K562 (cell line): ENCODE measurements at regions not wholly inside any gene's neighbourhood (a gene's known extent, or its start where the extent isn't known, plus 50 kb on each side); places are given as distances from the start of the nearest gene placed in this dataset.

ENCODE experiments used
- ATAC-seq: fragments of 200-7000 bp; cut with Tn5 transposase; 3 replicates; pipeline ENCODE4 v1.9.1; 2020; ENCODE audit warnings: moderate library complexity
- BruUV-seq: library from RNA; stranded (reverse); fragments of 400-500 nt; replicated peaks from 2 replicates; lab custom pipeline; 2021; lab: Mats Ljungman, UMichigan
- CTCF ChIA-PET: fragments of 300-600 bp; formaldehyde crosslinking; extraction: SDS; loops from one replicate; lab custom pipeline; 2021; ENCODE audit warnings: low intra/inter-chr PET ratio; lab: Yijun Ruan, JAX
- POLR2A ChIA-PET: fragments of 300-600, 350-650 bp; sonication (Branson Sonifier 250); formaldehyde crosslinking; extraction: SDS; loops from one replicate; lab custom pipeline; 2021; ENCODE audit warnings: antibody characterized with exemption, inconsistent platforms; lab: Yijun Ruan, JAX
- DNase-seq, 4 experiments: peaks; one replicate each; pipeline versions ENCODE4 v3.0.0 to v3.0.0-alpha.2; 2011 to 2018; ENCODE audit warnings: low spot score in 3 of 4, mixed read lengths in 3 of 4; ENCODE audit errors: extremely low read depth in 1 of 4
- FAIRE-seq: peaks from 2 replicates; lab custom pipeline; 2011; peaks lifted over from hg19 to GRCh38; lab: Jason Lieb, UNC
- H2AFZ ChIP-seq: 2 replicates; pipeline ENCODE4 v1.6.0; 2011; ENCODE audit warnings: low read depth, low read length, control low read depth, inconsistent platforms
- H3K27ac ChIP-seq: fragments of 200-600 bp; 3 replicates; pipeline ENCODE4 v1.8.0; 2011; ENCODE audit warnings: low read depth, mild to moderate bottlenecking, control low read depth, inconsistent platforms, low read length, moderate library complexity, mixed read lengths; ENCODE audit errors: extremely low read depth
- H3K27me3 ChIP-seq, 2 experiments: fragments of 300-600 bp in 1 of 2; 2 replicates in 1 of 2; 3 replicates in 1 of 2; pipeline versions ENCODE4 v1.6.0 to v1.8.0; 2011; ENCODE audit warnings: inconsistent platforms in 2 of 2, low read length in 2 of 2, mild to moderate bottlenecking in 1 of 2, mixed read lengths in 1 of 2, moderate library complexity in 1 of 2; ENCODE audit not compliant: control insufficient read depth in 2 of 2, insufficient read depth in 2 of 2
- H3K36me3 ChIP-seq: fragments of 300-600 bp; 3 replicates; pipeline ENCODE4 v1.8.0; 2011; ENCODE audit warnings: mild to moderate bottlenecking, low read length, inconsistent platforms; ENCODE audit not compliant: control insufficient read depth, insufficient read depth
- H3K4me1 ChIP-seq, 2 experiments: fragments of 200-600 bp in 1 of 2; replicated peaks in 1 of 2; 2 replicates in 1 of 2; 3 replicates in 1 of 2; pipeline versions ENCODE4 v1.5.1 to v1.8.0; 2011; ENCODE audit warnings: inconsistent platforms in 2 of 2, low read length in 2 of 2, mild to moderate bottlenecking in 1 of 2, mixed read lengths in 1 of 2, moderate library complexity in 1 of 2; ENCODE audit not compliant: control insufficient read depth in 2 of 2, insufficient read depth in 2 of 2
- H3K4me2 ChIP-seq: 2 replicates; pipeline ENCODE4 v1.6.1; 2011; ENCODE audit warnings: low read length, control low read depth, inconsistent platforms, mixed read lengths; ENCODE audit not compliant: insufficient read depth
- H3K4me3 ChIP-seq: fragments of 200-600 bp; sonication (generic), shearing (Covaris generic); 2 replicates; pipeline ENCODE4 v1.5.1; 2016; ENCODE audit warnings: control low read depth, inconsistent platforms
- H3K79me2 ChIP-seq: fragments of 200-600 bp; 3 replicates; pipeline ENCODE4 v1.8.0; 2011; ENCODE audit warnings: low read length, inconsistent platforms; ENCODE audit not compliant: control insufficient read depth, insufficient read depth
- H3K9ac ChIP-seq, 2 experiments: 2 replicates each; pipeline versions ENCODE4 v1.6.0 to v1.6.1; 2011; ENCODE audit warnings: low read depth in 2 of 2, low read length in 2 of 2, control low read depth in 1 of 2, inconsistent platforms in 1 of 2, mild to moderate bottlenecking in 1 of 2, mixed read lengths in 1 of 2; ENCODE audit not compliant: insufficient read depth in 1 of 2
- H3K9me1 ChIP-seq: one replicate; pipeline ENCODE4 v1.6.0; 2011; ENCODE audit warnings: inconsistent platforms, mild to moderate bottlenecking, low read length, moderate library complexity; ENCODE audit not compliant: control insufficient read depth, insufficient read depth
- H3K9me3 ChIP-seq: replicated peaks from 2 replicates; pipeline ENCODE4 v1.5.1; 2011; ENCODE audit warnings: low read depth, low read length, inconsistent platforms; ENCODE audit not compliant: control insufficient read depth, insufficient read depth
- H4K20me1 ChIP-seq: replicated peaks from 2 replicates; pipeline ENCODE4 v1.6.1; 2011; ENCODE audit warnings: low read length, inconsistent platforms, mixed read lengths; ENCODE audit not compliant: control insufficient read depth, insufficient read depth
- ELK3 ChIP-seq: fragments of 450-650 bp; formaldehyde crosslinking; IDR thresholded peaks from 2 replicates; pipeline ENCODE4 v1.4.0; 2020; ENCODE audit warnings: mild to moderate bottlenecking
- GTF2A2 ChIP-seq: IDR thresholded peaks from 2 replicates; pipeline ENCODE4 v1.6.1; 2016; ENCODE audit warnings: mild to moderate bottlenecking, missing genetic modification characterization, missing compliant biosample characterization
- HMBOX1 ChIP-seq: sonication (generic); IDR thresholded peaks from 2 replicates; pipeline ENCODE4 v1.6.1; 2016
- HSF4 ChIP-seq: fragments of 250-450 bp; sonication (Bioruptor Pico); IDR thresholded peaks from 2 replicates; pipeline ENCODE4 v2.1.2; 2022; ENCODE audit warnings: mild to moderate bottlenecking, moderate library complexity, borderline replicate concordance
- TFE3 ChIP-seq: fragments of 450-650 bp; formaldehyde crosslinking; IDR thresholded peaks from 2 replicates; pipeline ENCODE4 v1.4.0; 2020; ENCODE audit warnings: mild to moderate bottlenecking, mixed read lengths
- ZNF507 ChIP-seq: conservative IDR thresholded peaks from 2 replicates; pipeline ENCODE4 v1.6.1; 2017; ENCODE audit warnings: missing genetic modification characterization, missing compliant biosample characterization
- WGBS: fragments of 100-300 bp; shearing (Covaris generic); methylation state at CpG from one replicate; pipeline ENCODE4 v1.1.6; 2016; ENCODE audit warnings: low coverage, mixed read lengths; ENCODE audit not compliant: insufficient coverage; ENCODE audit errors: missing lambda C conversion rate; 5-methylcytosine and 5-hydroxymethylcytosine counted together
- in situ Hi-C: fragments of 300-500 bp; cut with MboI; formaldehyde crosslinking; loops from 4 replicates; pipeline ENCODE4 v1.15.0; 2018; ENCODE audit warnings: inconsistent platforms, mixed read lengths
- intact Hi-C: fragments of 100-400 bp; cut with micrococcal nuclease; formaldehyde crosslinking; loops from 2 replicates; pipeline ENCODE4 v1.14.2; 2022

DNA sequence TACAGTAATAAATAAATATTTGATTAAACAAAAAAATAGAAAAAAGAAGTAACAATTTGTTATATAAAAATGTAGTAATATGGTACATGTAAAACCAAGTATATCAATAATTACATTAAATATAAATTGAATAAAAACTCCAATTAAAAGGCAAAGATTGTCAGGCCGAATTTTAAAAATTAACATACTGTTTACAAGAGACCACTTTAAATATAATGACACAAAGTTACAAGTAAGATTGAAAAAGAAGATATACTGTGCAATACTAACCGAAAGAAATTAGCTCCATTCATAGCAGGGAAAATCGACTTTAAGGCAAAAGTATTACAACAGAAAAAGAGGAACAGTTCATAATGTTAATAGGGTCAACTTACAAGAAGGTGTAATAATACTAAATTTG lies 571.5 kb upstream of the ARID1B start:
- in situ Hi-C loops (no loop called here), intact Hi-C loops (no loop called here)
- TF ChIP-seq ZNF507 (tag) (peak; percentile 80), GTF2A2 (tag) (no peak)
- no TSS peak for BruUV-seq
- ChIA-PET POLR2A (no interaction called here), CTCF (no interaction called here)
- DNase-seq (no peak), FAIRE-seq (no peak), ATAC-seq (no peak)
- no peaks in the 10 kb centered on the region for H3K79me2 ChIP-seq
- H3K27ac ChIP-seq: no peak overlapping the region
- H3K4me3 ChIP-seq: no peak overlapping the region
- H3K9ac ChIP-seq: no peak overlapping the region
- WGBS: 0% methylated on average over 3 of the region's 3 CpGs
- no peaks in the 10 kb centered on the region for H3K36me3 ChIP-seq
- no peaks in the 10 kb centered on the region for H3K27me3 ChIP-seq
- H3K4me1 ChIP-seq: no peaks in the 10 kb centered on the region
- no peaks in the 10 kb centered on the region for H3K9me3 ChIP-seq
- no peaks in the 10 kb centered on the region for H4K20me1 ChIP-seq
- H3K9me1 ChIP-seq: no peaks in the 10 kb centered on the region
- H2AFZ ChIP-seq: no peak overlapping the region
- H3K4me2 ChIP-seq: no peak overlapping the region

DNA sequence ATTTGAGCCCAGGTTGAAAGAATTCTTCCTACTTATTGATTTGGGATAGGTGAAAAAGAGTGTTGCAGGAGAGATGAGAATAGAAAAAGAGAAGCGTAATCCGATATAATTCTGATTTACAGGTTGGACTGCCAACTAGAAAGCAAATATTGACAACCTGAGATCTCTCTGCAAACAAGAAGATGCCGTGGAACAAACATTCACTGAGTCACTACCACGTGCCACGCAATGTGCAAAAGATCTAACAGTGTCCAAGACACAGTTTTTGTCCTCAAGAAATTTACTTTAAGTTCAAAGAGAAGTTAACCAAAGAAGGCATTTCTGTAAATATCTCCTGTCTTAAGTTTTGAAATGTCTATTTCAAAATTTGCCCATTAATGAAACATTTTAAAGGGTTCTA lies 578.0 kb upstream of the ARID1B start:
- H3K27ac ChIP-seq: no peak overlapping the region
- BruUV-seq: no TSS peak
- in situ Hi-C loops: no loop called here

More for the DNA sequence above, 578.0 kb upstream of the ARID1B start:
- Histone ChIP-seq H3K9me3 (no peaks in the 10 kb centered on the region), H3K27me3 (no peaks in the 10 kb centered on the region), H3K4me3 (no peak overlapping the region), H3K79me2 (no peaks in the 10 kb centered on the region), H3K36me3 (no peaks in the 10 kb centered on the region), H4K20me1 (no peaks in the 10 kb centered on the region), H3K4me2 (no peak overlapping the region), H3K4me1 (no peaks in the 10 kb centered on the region), H3K9me1 (no peaks in the 10 kb centered on the region), H2AFZ (no peak overlapping the region), H3K9ac (no peak overlapping the region)
- CTCF ChIA-PET: no interaction called here
- intact Hi-C loops: no loop called here
- TF ChIP-seq HMBOX1: no peak
- no peak for TF ChIP-seq ELK3 (CRISPR knock-in tag)
- no peak for TF ChIP-seq HSF4 (CRISPR knock-in tag)
- TF ChIP-seq TFE3 (CRISPR knock-in tag): no peak
- ATAC-seq (no peak), DNase-seq (no peak), FAIRE-seq (no peak)
- 2% methylated on average over 5 of the region's 5 CpGs for WGBS
- POLR2A ChIA-PET: no interaction called here
